ENCODE measurements at regions not wholly inside any gene's neighbourhood (a gene's known extent, or its start where the extent isn't known, plus 50 kb on each side); places are given as distances from the start of the nearest gene placed in this dataset.

DNA sequence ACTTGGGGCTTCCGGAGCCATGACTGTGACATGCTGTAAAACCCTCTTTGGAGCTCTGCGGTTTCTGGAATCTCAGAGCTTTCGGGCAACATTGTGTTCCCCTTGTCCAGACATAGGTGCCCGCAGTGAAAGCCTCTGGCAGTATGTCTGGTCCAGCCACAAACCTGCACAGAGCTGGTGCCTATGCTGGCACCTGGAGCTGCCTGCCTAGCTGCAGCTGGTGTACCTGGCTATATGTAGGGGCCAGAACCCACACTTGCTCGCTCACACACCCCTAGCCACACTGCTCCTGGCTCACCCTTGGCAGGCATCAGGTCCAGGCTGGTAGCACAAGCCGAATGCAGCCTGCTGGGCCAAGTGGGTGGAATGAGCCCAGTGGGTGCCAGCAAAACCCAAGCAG lies 861.1 kb downstream of the FLRT2 start:
- Histone ChIP-seq H3K27me3 (ENCODE audit: insufficient read depth, low read length) (no peaks in the 10 kb centered on the region), H2AFZ (ENCODE audit: low read depth, low read length) (no peak overlapping the region), H3K4me1 (ENCODE audit: insufficient read depth, low read length) (no peaks in the 10 kb centered on the region), H4K20me1 (ENCODE audit: insufficient read depth, low read length) (no peaks in the 10 kb centered on the region), H3K9ac (ENCODE audit: low read length) (no peak overlapping the region), H3K4me3 (ENCODE audit: insufficient read depth, low read depth, low read length) (no peak overlapping the region), H3K27ac (ENCODE audit: low read depth, low read length) (no peak overlapping the region), H3K4me2 (ENCODE audit: low read length) (no peak overlapping the region), H3K36me3 (ENCODE audit: insufficient read depth, low read length) (no peaks in the 10 kb centered on the region), H3K9me3 (ENCODE audit: insufficient read depth, low read depth, low read length) (no peaks in the 10 kb centered on the region), H3K79me2 (ENCODE audit: insufficient read depth, low read length) (no peaks in the 10 kb centered on the region)
- Mint-ChIP-seq H3K27me3 (ENCODE audit: low read depth, unreplicated experiment) (no peaks in the 10 kb centered on the region), H3K27ac (ENCODE audit: unreplicated experiment) (no peak overlapping the region), H3K9me3 (ENCODE audit: unreplicated experiment) (no peaks in the 10 kb centered on the region), H3K4me1 (ENCODE audit: low read depth, unreplicated experiment) (no peaks in the 10 kb centered on the region), H3K36me3 (ENCODE audit: low read depth, unreplicated experiment) (no peaks in the 10 kb centered on the region), H3K4me3 (ENCODE audit: unreplicated experiment) (no peak overlapping the region)
- no peak for FAIRE-seq
- TF ChIP-seq, protein P1, sequence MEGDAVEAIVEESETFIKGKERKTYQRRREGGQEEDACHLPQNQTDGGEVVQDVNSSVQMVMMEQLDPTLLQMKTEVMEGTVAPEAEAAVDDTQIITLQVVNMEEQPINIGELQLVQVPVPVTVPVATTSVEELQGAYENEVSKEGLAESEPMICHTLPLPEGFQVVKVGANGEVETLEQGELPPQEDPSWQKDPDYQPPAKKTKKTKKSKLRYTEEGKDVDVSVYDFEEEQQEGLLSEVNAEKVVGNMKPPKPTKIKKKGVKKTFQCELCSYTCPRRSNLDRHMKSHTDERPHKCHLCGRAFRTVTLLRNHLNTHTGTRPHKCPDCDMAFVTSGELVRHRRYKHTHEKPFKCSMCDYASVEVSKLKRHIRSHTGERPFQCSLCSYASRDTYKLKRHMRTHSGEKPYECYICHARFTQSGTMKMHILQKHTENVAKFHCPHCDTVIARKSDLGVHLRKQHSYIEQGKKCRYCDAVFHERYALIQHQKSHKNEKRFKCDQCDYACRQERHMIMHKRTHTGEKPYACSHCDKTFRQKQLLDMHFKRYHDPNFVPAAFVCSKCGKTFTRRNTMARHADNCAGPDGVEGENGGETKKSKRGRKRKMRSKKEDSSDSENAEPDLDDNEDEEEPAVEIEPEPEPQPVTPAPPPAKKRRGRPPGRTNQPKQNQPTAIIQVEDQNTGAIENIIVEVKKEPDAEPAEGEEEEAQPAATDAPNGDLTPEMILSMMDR (IDR thresholded peaks at IDR 0.05; ENCODE audit: insufficient read depth, low read depth, low read length), result no peak
- no peak for TF ChIP-seq EZH2 (IDR thresholded peaks at IDR 0.05; ENCODE audit: insufficient read depth, low read length)
- no peak for DNase-seq (ENCODE audit: low read depth)

DNA sequence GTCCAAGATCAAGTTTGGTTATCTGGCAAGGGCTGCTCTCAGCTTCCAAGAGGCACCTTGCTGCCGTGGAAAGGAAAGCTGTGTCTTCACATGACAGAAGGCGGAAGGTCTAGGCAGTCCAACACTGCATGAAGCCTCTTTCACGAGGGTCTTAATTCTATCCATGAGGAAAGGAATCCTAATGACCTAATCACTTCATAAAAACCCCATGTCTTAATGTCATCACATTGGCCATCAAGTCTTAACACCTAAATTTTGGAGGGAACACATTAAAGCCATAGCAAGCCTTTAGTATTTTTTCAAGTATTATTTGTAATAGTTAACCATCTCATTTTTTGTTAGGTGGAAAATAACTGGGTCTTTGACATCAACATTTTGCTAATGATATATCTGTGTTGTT lies 858.3 kb downstream of the FLRT2 start:
- H3K27me3 ChIP-seq (ENCODE audit: insufficient read depth, low read length), result no peaks in the 10 kb centered on the region
- DNase-seq (ENCODE audit: low read depth), result no peak
- H3K36me3 Mint-ChIP-seq (ENCODE audit: low read depth, unreplicated experiment), result no peaks in the 10 kb centered on the region
- no peak overlapping the region for H3K9ac ChIP-seq (ENCODE audit: low read length)
- no peaks in the 10 kb centered on the region for H3K4me1 ChIP-seq (ENCODE audit: insufficient read depth, low read length)
- no peaks in the 10 kb centered on the region for H3K9me3 Mint-ChIP-seq (ENCODE audit: unreplicated experiment)
- no peak overlapping the region for H3K4me3 ChIP-seq (ENCODE audit: insufficient read depth, low read depth, low read length)
- no peak for FAIRE-seq
- no peak overlapping the region for H3K27ac Mint-ChIP-seq (ENCODE audit: unreplicated experiment)
- no peaks in the 10 kb centered on the region for H3K9me3 ChIP-seq (ENCODE audit: insufficient read depth, low read depth, low read length)
- H2AFZ ChIP-seq (ENCODE audit: low read depth, low read length), result no peak overlapping the region
- no peaks in the 10 kb centered on the region for H3K36me3 ChIP-seq (ENCODE audit: insufficient read depth, low read length)
- H3K27ac ChIP-seq (ENCODE audit: low read depth, low read length), result no peak overlapping the region
- no peaks in the 10 kb centered on the region for H3K79me2 ChIP-seq (ENCODE audit: insufficient read depth, low read length)
- H3K4me2 ChIP-seq (ENCODE audit: low read length), result no peak overlapping the region
- no peak overlapping the region for H3K4me3 Mint-ChIP-seq (ENCODE audit: unreplicated experiment)
- TF ChIP-seq EZH2 (IDR thresholded peaks at IDR 0.05; ENCODE audit: insufficient read depth, low read length), result no peak
- TF ChIP-seq, protein P1 (IDR thresholded peaks at IDR 0.05; ENCODE audit: insufficient read depth, low read depth, low read length), result no peak
- H4K20me1 ChIP-seq (ENCODE audit: insufficient read depth, low read length), result no peaks in the 10 kb centered on the region
- no peaks in the 10 kb centered on the region for H3K27me3 Mint-ChIP-seq (ENCODE audit: low read depth, unreplicated experiment)
- H3K4me1 Mint-ChIP-seq (ENCODE audit: low read depth, unreplicated experiment), result no peaks in the 10 kb centered on the region

DNA sequence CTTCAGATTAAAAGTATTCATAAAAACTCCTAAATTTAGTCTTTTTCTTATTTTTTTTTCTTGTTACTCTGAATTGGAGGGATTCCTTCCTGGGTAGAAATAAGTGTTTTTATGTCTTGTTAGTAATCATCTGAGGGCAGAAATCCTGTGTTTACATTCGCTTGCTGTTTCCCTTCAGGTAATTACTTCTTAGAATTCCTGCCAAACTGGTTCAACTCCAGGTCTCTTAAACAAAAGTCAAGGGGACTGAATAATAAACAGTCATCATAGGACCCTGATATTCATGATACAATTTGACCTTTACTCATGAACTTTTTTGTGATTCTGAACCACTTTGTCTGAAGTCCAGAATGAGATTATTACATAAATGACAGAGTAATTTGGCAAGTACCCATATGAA lies 843.9 kb downstream of the FLRT2 start:
- Mint-ChIP-seq H3K4me1 (ENCODE audit: low read depth, unreplicated experiment) (no peaks in the 10 kb centered on the region), H3K27ac (ENCODE audit: unreplicated experiment) (no peak overlapping the region), H3K9me3 (ENCODE audit: unreplicated experiment) (peaks cover 10% of the 10 kb centered on the region), H3K27me3 (ENCODE audit: low read depth, unreplicated experiment) (no peaks in the 10 kb centered on the region), H3K4me3 (ENCODE audit: unreplicated experiment) (no peak overlapping the region), H3K36me3 (ENCODE audit: low read depth, unreplicated experiment) (no peaks in the 10 kb centered on the region)
- FAIRE-seq (no peak), DNase-seq (ENCODE audit: low read depth) (no peak)
- Histone ChIP-seq H3K9me3 (ENCODE audit: insufficient read depth, low read depth, low read length) (peaks cover 3% of the 10 kb centered on the region), H3K36me3 (ENCODE audit: insufficient read depth, low read length) (no peaks in the 10 kb centered on the region), H3K9ac (ENCODE audit: low read length) (no peak overlapping the region), H3K27me3 (ENCODE audit: insufficient read depth, low read length) (no peaks in the 10 kb centered on the region), H4K20me1 (ENCODE audit: insufficient read depth, low read length) (no peaks in the 10 kb centered on the region), H3K27ac (ENCODE audit: low read depth, low read length) (no peak overlapping the region), H3K79me2 (ENCODE audit: insufficient read depth, low read length) (no peaks in the 10 kb centered on the region), H3K4me3 (ENCODE audit: insufficient read depth, low read depth, low read length) (no peak overlapping the region), H2AFZ (ENCODE audit: low read depth, low read length) (no peak overlapping the region), H3K4me1 (ENCODE audit: insufficient read depth, low read length) (no peaks in the 10 kb centered on the region), H3K4me2 (ENCODE audit: low read length) (no peak overlapping the region)
- TF ChIP-seq EZH2 (IDR thresholded peaks at IDR 0.05; ENCODE audit: insufficient read depth, low read length), result no peak
- TF ChIP-seq, protein P1 (IDR thresholded peaks at IDR 0.05; ENCODE audit: insufficient read depth, low read depth, low read length), result no peak
